HEK293T (cell line): ENCODE measurements at regions not wholly inside any gene's neighbourhood (a gene's known extent, or its start where the extent isn't known, plus 50 kb on each side); places are given as distances from the start of the nearest gene placed in this dataset.

Source experiments
- HDGF ChIP-seq: fragments of 450-650 bp; IDR thresholded peaks from 2 replicates; pipeline ENCODE4 v1.6.1; 2017; ENCODE audit warnings: antibody characterized with exemption, borderline replicate concordance
- L3MBTL2 ChIP-seq: fragments of 450-650 bp; conservative IDR thresholded peaks from 2 replicates; pipeline ENCODE4 v1.6.1; 2016; ENCODE audit warnings: mild to moderate bottlenecking
- NFRKB ChIP-seq: fragments of 450-650 bp; IDR thresholded peaks from 2 replicates; pipeline ENCODE4 v1.6.1; 2016; ENCODE audit warnings: mild to moderate bottlenecking, moderate library complexity
- PKNOX1 ChIP-seq: fragments of 450-650 bp; IDR thresholded peaks from 2 replicates; pipeline ENCODE4 v1.6.1; 2016
- TARDBP ChIP-seq: fragments of 450-650 bp; IDR thresholded peaks from 2 replicates; pipeline ENCODE4 v1.6.1; 2016

- no peak for TF ChIP-seq PKNOX1
- TF ChIP-seq NFRKB: no peak
- no peak for TF ChIP-seq L3MBTL2
- TF ChIP-seq TARDBP: no peak
- TF ChIP-seq HDGF: no peak
Observed at GRCh38 chr1:82947278-82947677, 1051.7 kb downstream of the TTLL7 start.
